Mesodermal cell (in vitro differentiated cells): ENCODE measurements at regions not wholly inside any gene's neighbourhood (a gene's known extent, or its start where the extent isn't known, plus 50 kb on each side); places are given as distances from the start of the nearest gene placed in this dataset.

Experiments used
- H3K27ac ChIP-seq: 2 replicates; pipeline ENCODE4 v1.7.0; 2013; ENCODE audit warnings: mild to moderate bottlenecking, low read depth, low read length, moderate library complexity; ENCODE audit not compliant: severe bottlenecking
- H3K36me3 ChIP-seq: 2 replicates; pipeline ENCODE4 v1.7.1; 2013; ENCODE audit warnings: mild to moderate bottlenecking, low read length, moderate library complexity; ENCODE audit not compliant: control insufficient read depth, insufficient read depth
- H3K4me1 ChIP-seq: one replicate; pipeline ENCODE4 v1.7.1; 2013; ENCODE audit warnings: mild to moderate bottlenecking, low read length; ENCODE audit not compliant: insufficient read depth, control insufficient read depth, poor library complexity, severe bottlenecking
- H3K4me3 ChIP-seq: 2 replicates; pipeline ENCODE4 v1.7.0; 2013; ENCODE audit warnings: low read length, control low read depth, mild to moderate bottlenecking; ENCODE audit not compliant: insufficient read depth, poor library complexity, severe bottlenecking; ENCODE audit errors: extremely low read depth
- H3K9me3 ChIP-seq: 2 replicates; pipeline ENCODE4 v1.7.1; 2013; ENCODE audit warnings: mild to moderate bottlenecking, low read length, moderate library complexity; ENCODE audit not compliant: control insufficient read depth
- WGBS, 2 experiments: methylation state at CpG; one replicate each; pipeline ENCODE4 v1.1.5; 2013; ENCODE audit warnings: missing lambda C conversion rate in 2 of 2; ENCODE audit not compliant: insufficient coverage in 2 of 2; 5-methylcytosine and 5-hydroxymethylcytosine counted together

GRCh38 chr2:196279541-196279940, 108.2 kb upstream of the STK17B start:
- Histone ChIP-seq H3K9me3 (no peaks in the 10 kb centered on the region), H3K27ac (no peak overlapping the region), H3K4me3 (no peak overlapping the region), H3K4me1 (peaks cover 20% of the 10 kb centered on the region), H3K36me3 (peaks cover 12% of the 10 kb centered on the region)
- 90 to 94% methylated on average over 3 of the region's 3 CpGs for WGBS, 2 experiments

GRCh38 chr2:196284144-196284844, 112.9 kb upstream of the STK17B start:
- Histone ChIP-seq H3K9me3 (no peaks in the 10 kb centered on the region), H3K4me3 (no peak overlapping the region), H3K36me3 (peaks cover 14% of the 10 kb centered on the region), H3K27ac (no peak overlapping the region), H3K4me1 (peaks cover 2% of the 10 kb centered on the region)
- WGBS, 2 experiments = 100% methylated on average over 1 of the region's 3 CpGs; no CpG with 5 or more reads in 1 of the 2 experiments

GRCh38 chr2:196284866-196285557, 113.6 kb upstream of the STK17B start:
- Histone ChIP-seq H3K36me3 (peaks cover 14% of the 10 kb centered on the region), H3K9me3 (no peaks in the 10 kb centered on the region), H3K4me1 (no peaks in the 10 kb centered on the region), H3K4me3 (no peak overlapping the region), H3K27ac (no peak overlapping the region)
- no CpG with 5 or more reads among the region's 4 CpGs for WGBS, 2 experiments

- no peak overlapping the region for H3K4me3 ChIP-seq
- no peaks in the 10 kb centered on the region for H3K9me3 ChIP-seq
- no peaks in the 10 kb centered on the region for H3K4me1 ChIP-seq
- peaks cover 26% of the 10 kb centered on the region for H3K36me3 ChIP-seq
- no peak overlapping the region for H3K27ac ChIP-seq
Measured at GRCh38 chr2:196286821-196287220, 115.4 kb upstream of the STK17B start.

- H3K4me3 ChIP-seq = no peak overlapping the region
- H3K4me1 ChIP-seq = no peaks in the 10 kb centered on the region
- no peak overlapping the region for H3K27ac ChIP-seq
- H3K36me3 ChIP-seq = peaks cover 27% of the 10 kb centered on the region
- no peaks in the 10 kb centered on the region for H3K9me3 ChIP-seq
- 88 to 100% methylated on average over 1 of the region's 1 CpG for WGBS, 2 experiments
Measured at GRCh38 chr2:196287523-196287922, 116.1 kb upstream of the STK17B start.

GRCh38 chr2:196288006-196288538, 116.7 kb upstream of the STK17B start:
- Histone ChIP-seq H3K4me3 (no peak overlapping the region), H3K27ac (no peak overlapping the region), H3K4me1 (no peaks in the 10 kb centered on the region), H3K9me3 (no peaks in the 10 kb centered on the region), H3K36me3 (peaks cover 29% of the 10 kb centered on the region)
- 83 to 97% methylated on average over 2 to 4 of the region's 5 CpGs for WGBS, 2 experiments

GRCh38 chr2:196289000-196289399, 117.6 kb upstream of the STK17B start:
- WGBS, 2 experiments = 89% methylated on average over 1 of the region's 2 CpGs; no CpG with 5 or more reads in 1 of the 2 experiments
- H3K36me3 ChIP-seq = peaks cover 34% of the 10 kb centered on the region
- H3K9me3 ChIP-seq = no peaks in the 10 kb centered on the region
- no peak overlapping the region for H3K27ac ChIP-seq
- H3K4me1 ChIP-seq = no peaks in the 10 kb centered on the region
- no peak overlapping the region for H3K4me3 ChIP-seq

- Histone ChIP-seq H3K4me3 (no peak overlapping the region), H3K27ac (no peak overlapping the region), H3K9me3 (no peaks in the 10 kb centered on the region), H3K4me1 (no peaks in the 10 kb centered on the region), H3K36me3 (peaks cover 34% of the 10 kb centered on the region)
Measured at GRCh38 chr2:196290136-196290535, 118.8 kb upstream of the STK17B start.

- Histone ChIP-seq H3K4me3 (no peak overlapping the region), H3K4me1 (peaks cover 1% of the 10 kb centered on the region), H3K9me3 (no peaks in the 10 kb centered on the region), H3K27ac (no peak overlapping the region), H3K36me3 (peaks cover 34% of the 10 kb centered on the region)
- WGBS, 2 experiments = 100% methylated on average over 1 of the region's 1 CpG; no CpG with 5 or more reads in 1 of the 2 experiments
Measured at GRCh38 chr2:196290569-196290968, 119.2 kb upstream of the STK17B start.

- no peak overlapping the region for H3K27ac ChIP-seq
- peaks cover 34% of the 10 kb centered on the region for H3K36me3 ChIP-seq
- WGBS, 2 experiments = 83 to 100% methylated on average over 1 of the region's 2 CpGs
- H3K9me3 ChIP-seq = no peaks in the 10 kb centered on the region
- H3K4me1 ChIP-seq = peaks cover 4% of the 10 kb centered on the region
- no peak overlapping the region for H3K4me3 ChIP-seq
Measured at GRCh38 chr2:196291426-196291825, 120.0 kb upstream of the STK17B start.
